ENCODE measurements at regions not wholly inside any gene's neighbourhood (a gene's known extent, or its start where the extent isn't known, plus 50 kb on each side); places are given as distances from the start of the nearest gene placed in this dataset.
"Not testable (repeated sequence)": the region's sequence is repeated elsewhere in the genome, so short reads cannot be mapped to it uniquely, and the experiment has no call there.

DNA sequence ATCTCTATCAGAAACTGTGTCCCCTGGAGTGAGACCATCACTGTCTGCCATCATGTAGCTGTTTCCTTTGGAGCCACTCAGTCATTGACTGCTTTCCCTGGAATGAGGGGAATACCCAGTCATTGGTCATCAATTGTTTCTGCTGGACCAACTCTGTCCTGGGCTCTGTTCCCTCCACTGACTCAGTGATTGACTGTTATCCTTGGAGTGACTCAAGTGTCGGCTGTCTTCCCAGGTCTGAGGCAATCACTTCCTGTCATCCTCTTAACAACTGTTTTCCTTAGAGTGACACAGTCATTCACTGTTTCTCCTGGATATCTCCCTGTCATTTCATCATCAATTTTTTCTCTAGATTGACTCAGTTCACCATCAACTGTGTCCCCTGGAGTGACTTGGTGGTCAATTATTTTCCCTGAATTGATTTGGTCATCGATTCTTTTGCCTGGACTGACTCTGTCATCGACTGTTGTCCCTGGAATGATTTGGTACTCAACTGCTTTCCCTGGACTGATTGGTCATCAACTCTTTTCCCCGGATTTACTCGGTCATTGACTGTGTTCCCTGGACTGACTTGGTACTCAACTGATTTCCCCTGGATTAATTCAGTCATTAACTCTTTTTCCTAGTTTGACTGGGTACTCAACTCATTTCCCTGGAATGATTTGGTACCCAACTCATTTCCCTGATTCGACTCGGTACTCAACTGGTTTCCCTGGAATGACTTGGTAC lies 327.9 kb upstream of the VCX start:
- DNase-seq: peak; percentile 11

DNA sequence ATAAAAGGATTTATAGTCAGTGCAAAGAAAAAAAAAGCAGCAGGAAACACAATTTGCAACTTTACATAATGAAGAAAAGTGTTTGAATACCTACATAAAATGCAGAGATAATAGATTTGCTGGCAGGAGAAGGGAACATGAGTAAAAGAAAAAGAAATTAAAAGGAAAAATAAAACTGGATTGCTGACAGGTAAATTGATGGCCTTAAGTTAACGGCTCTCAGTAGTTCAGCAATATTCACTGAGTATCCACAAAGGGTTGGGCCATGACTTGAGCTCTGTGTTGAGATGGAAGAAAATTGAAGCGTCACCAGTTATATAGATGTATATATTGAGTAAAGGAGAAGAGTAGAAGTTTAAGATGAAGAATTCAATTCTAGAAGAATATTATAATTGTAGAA lies 330.1 kb upstream of the VCX start:
- DNase-seq: no peak

DNA sequence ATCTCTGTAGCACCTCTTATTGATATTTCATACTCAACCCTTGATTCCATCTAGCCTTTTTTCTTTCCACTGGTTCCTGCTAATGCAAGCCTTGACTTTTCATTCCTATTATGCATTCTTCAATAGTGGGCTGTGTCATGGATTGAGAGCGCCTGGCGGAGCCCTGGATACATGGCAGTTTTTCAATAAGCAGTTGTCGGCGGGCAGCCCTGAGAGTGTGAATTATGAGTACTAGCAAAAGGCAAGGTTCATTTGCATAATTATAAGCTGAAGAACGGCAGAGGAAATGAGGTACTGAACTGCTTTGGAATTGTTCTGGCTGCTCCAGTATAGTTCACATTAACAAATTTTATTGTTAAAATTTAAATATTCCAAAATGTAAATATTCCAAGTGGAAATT lies 339.7 kb upstream of the VCX start:
- DNase-seq: no peak

DNA sequence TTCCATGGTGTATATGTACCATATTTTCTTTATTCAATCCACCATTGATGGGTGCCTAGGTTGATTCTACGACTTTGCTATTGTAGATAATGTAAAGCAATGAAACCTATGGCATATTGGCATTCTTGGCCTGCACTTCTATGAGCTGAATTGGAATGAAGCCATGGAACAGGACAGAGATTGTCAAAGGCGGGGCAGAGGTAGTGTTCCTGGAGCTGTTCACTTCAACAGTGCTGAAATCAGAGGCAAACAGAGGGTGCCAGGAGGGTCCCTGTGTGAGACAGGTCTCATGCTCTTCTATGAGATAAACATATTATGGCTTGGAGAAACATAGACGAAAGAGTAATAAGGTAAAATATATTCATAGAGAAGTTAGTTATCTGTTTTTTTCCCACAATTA lies 342.6 kb upstream of the VCX start:
- no peak for DNase-seq

DNA sequence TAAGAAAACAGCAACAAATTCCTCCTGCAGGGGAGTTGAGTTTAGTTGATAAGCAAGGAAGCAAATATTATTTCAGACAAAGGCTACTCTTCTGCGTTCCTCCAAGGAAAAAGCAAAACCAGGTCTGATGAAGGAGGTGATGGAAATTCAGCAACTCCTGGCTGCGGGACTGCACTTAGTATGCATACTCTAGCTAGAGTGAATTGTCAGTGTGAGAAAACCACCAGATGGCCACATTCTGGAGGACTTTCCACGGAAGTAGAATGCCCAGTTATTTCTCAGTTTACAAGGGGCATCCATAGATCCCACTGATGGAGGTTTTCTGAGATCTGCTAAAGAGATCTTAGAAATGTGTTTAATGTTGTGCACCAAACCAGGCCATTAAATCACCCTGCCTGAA lies 338.6 kb upstream of the PUDP start:
- no peak for DNase-seq

DNA sequence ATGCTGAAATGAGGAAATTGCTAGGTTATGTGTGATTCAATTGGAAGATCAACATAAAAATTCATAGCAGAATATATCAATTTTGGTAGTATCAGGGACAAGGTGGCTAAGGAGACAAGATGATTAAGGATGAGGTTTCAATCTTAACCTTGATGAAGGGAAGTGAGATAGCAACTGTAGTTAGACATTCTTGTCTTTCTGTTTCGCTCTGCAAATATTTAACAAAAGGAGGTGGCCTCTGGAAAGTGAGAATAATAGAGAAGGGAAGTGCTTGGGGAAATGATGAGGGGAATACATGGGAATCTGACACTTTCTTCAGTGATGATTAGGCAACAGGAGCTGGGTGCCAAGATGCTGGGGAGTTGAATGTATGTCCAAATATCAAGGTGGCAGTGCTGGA lies 337.1 kb upstream of the PUDP start:
- no peak for DNase-seq

DNA sequence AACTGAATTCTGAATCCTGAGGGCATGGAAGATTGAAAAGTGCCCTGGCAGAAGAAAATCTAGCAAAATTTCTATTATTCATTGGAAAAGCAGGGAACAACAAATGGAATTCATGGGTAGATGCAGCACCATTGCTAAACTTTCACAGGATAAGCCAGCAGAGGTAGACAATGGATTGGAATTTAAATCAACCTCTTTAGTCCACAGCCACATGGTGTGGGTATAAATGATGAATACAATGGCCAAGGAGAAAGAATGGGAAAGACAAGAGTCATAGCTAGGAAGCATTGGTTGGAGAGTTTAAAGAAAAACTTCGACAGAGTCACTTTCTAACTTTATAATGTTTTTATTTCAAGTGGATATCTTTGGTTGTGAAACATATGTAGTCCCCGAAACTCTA lies 332.8 kb upstream of the PUDP start:
- DNase-seq: no peak

DNA sequence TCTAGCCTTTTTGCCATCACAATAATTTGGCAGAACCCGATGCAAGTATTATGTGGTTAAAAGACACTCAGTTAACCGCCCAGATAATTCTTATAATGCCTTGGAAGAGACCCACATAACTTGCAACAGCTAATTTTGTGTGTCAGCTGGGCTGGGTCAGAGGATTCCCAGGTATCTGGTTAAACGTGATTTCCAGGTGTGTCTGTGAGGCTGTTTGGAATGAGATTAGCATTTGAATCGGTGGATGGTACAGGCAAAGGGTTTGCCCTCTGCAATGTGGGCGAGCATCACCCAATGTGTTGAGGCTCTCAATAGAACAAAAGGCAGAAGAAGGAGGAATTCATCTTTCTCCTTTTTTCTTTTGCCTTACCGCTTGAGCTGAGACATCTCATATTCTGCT lies 314.2 kb upstream of the PUDP start:
- DNase-seq: no peak

DNA sequence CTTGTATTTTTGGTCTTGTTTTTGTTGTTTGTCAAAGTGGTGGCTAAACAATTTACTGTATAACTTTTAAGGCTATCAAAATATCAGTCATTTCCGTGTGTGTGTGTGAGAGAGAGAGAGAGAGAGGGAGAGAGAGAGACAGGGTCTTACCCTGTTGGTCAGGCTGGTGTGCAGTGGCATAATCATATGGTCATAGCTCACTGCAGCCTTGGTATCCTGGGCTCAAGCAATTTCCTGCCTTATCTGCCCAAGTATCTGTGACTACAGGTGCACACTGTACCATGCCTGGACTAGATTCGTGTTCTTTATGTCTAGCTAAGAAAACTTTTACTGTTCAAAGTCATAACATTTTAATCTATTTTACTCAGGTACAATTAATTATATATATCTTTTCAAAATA lies 313.1 kb upstream of the PUDP start:
- DNase-seq: not testable (repeated sequence)

DNA sequence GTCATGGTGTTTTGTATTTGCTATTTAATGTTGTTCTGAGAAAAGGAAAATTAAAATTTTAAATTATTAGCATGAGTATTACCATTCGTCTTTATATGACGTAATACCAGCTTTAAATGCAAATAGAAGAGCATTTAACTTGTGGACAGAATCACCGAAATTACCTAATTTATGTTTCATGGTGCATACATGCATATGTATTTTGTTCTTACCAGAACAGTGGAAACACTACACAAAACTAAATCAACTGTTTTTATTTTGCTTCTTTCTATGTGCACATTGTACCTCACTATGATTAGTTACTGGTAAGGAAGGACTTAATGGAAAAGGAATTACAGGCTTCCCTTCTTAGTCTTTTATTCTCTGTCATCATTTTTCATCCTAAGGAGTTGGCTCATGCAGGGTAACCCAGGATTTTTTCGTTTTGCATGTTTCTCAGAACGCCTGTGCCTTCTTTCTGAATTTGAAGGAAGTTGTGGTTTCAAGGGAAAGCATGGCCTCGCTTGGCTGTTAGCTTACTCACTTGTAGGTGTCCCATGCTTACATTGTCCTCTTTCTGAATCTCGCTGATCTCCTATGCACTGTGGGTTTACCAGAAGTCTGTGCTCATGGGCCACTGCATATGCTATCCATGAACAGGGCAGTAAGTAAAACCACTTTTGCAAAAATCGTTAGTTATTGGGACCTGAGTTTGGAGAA lies 300.0 kb upstream of the PUDP start:
- DNase-seq: no peak

DNA sequence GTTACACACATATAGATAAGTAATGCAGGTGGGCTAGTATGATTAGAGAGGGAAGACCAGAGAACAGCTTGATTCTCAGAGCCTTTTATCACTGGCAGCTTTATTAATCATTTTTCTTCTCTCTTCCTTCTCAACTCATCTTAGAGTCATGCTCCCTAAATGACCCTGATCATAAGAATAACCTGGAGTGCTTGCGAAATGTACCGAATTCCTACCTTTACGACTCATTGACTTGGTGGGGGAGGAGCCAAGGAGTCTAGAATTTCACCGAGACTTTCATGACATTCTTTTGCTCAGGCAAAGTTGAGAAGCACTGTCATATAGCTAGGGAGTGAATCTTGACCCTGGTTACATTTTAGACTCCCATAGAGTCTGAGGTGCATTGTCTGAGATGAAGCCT lies 298.9 kb upstream of the PUDP start:
- no peak for DNase-seq

DNA sequence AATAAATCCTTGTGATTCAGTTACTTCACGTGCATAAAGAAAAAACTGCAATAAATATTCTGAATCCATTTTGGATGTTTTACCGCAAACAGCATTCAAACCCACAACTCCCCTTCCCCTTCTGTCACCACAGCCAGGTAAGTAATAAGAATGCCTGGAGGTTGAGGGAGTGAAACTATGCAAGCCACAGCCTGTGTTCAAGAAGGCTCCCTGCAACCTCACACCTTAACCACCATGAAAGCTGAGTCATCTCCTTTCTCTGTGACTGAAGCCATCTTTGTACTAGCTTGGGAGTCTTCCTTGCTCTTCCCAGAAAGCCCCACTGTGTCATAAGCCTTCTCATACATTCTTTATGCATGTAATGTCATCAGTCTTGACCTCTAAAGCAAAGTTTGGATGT lies 297.0 kb upstream of the PUDP start:
- DNase-seq: no peak

DNA sequence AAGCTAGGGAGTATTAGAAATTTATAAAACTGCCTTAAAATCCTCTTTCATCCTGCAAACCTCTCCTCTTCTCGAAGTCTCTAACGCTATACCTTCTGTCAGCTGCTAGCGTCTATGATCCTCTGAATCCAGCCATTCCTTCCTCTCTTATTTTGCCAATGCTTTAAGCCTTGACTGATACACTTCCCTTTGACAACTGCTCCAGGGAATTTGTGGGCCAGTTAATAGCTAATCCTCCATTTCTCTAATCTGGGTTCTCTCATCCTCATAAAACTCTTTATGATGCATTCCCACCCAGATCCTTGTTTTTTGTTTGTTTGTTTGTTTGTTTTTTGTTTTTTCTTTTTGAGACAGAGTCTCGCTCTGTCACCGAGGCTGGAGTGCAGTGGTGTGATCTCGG lies 293.6 kb upstream of the PUDP start:
- no peak for DNase-seq

DNA sequence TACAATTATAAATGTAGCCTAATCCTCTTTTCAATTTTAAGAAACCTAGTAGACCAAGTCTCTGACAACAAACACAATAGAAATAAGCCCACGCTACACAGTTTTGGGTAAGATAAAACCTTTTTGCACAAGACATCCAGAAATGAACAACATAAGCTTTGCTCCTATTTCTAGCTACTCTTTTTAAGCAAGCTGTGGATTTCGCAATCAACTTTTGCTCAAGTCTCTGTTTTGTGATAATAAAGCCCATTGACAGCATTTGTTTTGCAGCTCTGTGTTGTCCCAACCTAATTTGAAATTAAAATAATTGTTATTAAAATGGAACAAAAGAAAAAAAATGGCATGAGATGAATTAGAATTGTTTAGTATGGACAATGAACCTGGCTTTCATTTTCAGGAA lies 287.9 kb upstream of the PUDP start:
- peak; percentile 2 for DNase-seq

DNA sequence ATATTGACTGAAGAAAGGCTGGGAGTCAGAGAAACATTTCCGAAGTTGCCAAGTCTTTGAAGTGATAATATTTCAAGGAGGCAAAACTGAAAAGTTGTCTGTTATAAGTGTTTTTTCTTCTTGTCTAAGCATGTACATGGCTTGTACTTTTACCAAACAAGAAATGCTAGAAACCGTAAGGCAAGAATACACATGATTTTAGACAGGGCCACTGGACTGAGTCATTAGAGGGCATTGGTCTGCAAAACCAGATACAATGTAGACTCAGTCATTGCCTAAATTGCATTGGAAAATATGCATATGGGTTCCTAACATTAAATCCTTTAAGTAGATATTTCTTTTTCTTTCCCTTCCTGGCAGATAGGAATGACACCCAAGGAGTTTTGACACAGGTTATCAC lies 284.9 kb upstream of the PUDP start:
- DNase-seq: no peak

DNA sequence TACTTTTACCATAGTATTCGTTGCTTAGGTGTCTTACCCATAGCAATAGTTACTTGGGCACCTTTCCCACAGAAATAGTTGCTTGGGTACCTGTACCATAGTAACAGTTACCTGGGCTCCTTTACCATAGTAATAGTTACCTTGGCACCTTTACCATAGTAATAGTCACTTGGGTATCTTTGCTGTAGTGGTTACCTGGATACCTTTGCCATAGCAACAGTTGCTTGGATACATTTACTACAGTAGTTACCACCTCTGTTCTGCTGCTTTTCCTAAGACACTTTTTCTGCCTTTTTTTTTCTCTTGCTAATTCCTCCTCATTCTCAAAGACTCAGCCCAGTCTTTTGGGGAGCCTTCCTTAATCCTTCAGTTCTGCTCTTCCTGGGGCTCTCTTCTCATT lies 272.8 kb upstream of the PUDP start:
- DNase-seq: no peak

DNA sequence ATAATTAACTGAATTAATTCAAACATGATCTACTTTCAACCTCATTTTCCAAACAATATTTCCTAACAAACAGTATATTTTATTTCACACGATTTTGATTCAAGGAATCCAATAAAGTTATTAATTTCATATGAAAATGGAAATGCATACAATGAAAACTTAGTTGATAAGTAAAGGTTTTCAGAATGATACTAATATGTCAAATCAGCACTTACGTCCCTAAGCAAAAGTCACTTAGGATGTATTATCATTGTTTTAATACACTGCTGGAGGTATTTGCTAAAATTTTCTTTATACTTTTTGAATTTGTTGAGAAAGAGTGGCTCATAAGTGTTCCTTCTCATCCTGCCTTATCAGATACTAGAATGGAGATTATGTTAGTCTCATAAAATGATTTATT lies 266.8 kb upstream of the PUDP start:
- DNase-seq: no peak

DNA sequence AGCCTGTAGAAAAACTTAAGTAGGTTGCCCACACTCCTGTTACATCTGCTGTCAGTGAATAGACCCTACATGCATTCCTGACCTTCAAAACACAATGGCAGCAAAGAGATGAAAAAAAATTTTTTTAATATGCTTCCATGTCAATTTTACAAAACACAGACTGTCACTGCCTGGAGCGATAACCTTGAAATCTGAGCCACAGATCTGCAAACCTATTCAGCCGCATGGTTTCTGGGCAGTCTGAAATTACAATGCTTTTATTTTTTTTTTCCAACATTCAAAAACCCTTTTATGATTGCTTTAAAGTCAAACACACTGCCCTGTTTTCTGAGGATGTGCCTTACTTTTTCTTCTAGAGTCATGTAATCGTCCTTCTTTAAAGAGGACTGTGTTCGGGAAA lies 264.9 kb upstream of the PUDP start:
- DNase-seq: no peak

DNA sequence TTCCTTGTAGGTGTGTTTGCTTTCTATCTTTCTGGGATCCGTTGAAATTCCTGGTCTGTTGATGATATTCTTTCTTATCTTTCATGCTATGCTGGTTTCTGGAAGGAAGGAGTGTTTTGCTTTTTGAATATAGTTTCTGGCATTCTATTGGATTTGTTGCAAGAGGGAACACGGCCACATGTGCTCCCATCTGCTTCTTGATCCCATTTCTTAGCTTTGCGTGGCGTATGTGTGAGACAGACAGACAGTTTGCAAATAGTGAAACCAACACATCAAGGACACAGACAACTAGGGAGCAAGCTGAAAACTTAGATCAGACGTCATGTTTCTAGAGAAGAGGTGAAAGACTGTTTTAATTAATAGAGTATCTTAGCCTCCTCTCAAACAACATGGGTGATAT lies 261.9 kb upstream of the PUDP start:
- DNase-seq: no peak

DNA sequence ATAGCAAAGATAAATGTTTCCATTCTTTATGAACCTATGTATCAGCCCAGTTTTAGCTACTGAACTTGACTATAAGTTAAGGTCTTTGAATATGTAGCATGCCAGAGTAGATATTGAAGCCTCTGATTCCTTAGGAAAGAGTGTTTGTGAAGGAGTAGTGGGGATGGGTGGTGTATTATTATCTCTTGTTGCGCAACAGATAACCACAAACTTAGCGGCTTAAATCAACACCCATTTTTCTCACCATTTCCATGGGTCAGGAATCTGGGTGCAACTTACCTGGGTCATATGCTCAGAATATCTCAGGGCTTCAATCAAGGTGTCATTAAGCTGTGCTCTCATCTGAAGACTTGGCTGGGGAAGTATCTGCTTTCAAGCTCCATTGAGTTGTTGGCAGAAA lies 251.4 kb upstream of the PUDP start:
- no peak for DNase-seq

DNA sequence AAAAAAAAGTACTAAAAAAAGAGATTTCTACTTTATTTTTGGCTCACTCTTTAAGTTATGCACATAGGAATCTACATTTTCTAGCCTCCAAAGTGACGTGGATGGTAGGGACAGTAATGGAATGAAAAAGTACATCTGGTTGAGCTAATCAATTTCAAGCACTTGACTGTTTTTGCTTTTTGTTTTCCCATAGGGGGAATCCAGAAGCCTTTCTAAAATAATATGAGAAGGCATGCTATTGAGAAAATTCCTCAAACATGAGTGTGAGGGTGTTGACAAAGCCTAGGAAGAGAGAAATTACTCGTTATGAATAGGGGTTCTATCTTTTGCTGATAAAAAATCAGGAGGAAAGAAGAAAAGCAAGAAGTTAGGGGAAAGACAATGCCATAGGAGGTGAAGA lies 242.5 kb upstream of the PUDP start:
- peak; percentile 62 for DNase-seq

DNA sequence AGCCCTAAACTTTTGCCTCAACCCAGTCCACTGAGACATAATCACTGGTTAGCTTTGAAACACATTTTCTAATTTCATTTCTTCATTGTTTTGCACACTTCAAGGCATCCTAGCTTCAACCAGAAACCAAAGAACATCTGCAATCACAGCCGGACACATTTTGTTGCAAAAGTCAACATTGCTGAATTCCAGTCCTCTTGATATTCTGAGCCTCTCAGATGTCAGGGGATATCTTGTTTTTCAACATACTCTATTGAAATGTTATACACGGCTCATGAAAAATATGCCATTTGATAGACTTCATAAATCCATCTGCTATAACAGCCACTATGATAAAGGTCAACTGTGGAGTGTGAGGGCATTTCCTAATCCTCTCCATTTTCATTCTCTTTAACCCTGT lies 241.6 kb upstream of the PUDP start:
- peak; percentile 2 for DNase-seq

DNA sequence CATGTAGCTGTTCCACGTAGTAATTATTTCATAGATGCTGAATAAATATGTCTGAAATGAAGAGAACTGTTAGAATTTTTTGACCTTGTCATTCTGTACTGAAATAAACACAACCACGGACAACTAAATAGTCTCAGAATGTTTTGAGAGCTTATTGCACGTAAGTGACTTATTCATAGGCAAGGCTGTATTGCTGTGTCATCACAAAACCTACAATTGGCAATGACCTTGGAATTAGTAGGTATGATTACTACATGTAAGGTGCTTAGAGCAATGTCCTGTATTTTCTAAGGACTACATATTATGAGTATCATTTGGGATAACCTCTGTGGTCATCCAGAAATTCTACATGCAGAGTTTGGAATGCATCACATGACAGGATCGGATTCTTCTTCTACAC lies 237.2 kb upstream of the PUDP start:
- DNase-seq: peak; percentile 1

DNA sequence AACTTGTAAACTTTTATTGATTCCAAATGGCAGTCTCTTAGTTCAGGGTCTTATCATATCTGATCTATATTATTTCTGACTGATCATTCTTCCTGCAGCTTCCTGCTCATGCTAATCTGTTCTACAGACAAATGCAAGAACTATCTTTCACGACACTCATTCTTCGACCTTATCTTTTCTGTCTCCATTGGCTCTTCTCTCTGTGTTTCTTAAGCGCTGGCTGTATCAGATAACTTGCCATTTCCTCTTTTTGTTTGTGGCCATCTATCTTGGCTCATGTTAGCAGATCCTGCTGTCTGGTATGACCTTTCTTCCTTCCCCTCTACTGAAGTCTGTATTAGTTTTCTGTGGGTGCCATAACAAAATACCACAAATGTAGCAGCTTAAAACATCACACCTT lies 230.5 kb upstream of the PUDP start:
- DNase-seq: no peak
